ENCODE measurements at regions not wholly inside any gene's neighbourhood (a gene's known extent, or its start where the extent isn't known, plus 50 kb on each side); places are given as distances from the start of the nearest gene placed in this dataset.

DNA sequence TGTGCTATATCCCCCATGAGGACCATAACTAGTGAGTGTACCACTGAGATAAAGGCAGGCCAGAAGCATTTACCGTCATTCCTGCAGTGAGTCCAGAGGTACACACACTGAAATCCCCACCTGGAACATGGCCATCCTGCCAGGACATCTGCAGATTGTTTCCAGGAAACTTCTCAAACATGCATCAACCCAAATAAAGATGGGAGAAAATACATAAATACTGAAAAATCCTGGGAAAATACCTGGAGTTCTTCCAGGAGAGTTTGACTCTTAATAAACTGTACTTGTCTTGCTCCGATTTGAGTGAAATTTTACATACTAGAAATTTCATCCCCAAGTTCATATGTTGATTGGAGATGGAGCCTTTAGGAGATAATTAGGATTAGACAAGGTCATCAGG, 388.1 kb upstream of the KLHL29 start:
- TF ChIP-seq EZH2phosphoT487 (IDR thresholded peaks at IDR 0.05; ENCODE audit: borderline replicate concordance, low read length): no peak
- TF ChIP-seq, protein P1, sequence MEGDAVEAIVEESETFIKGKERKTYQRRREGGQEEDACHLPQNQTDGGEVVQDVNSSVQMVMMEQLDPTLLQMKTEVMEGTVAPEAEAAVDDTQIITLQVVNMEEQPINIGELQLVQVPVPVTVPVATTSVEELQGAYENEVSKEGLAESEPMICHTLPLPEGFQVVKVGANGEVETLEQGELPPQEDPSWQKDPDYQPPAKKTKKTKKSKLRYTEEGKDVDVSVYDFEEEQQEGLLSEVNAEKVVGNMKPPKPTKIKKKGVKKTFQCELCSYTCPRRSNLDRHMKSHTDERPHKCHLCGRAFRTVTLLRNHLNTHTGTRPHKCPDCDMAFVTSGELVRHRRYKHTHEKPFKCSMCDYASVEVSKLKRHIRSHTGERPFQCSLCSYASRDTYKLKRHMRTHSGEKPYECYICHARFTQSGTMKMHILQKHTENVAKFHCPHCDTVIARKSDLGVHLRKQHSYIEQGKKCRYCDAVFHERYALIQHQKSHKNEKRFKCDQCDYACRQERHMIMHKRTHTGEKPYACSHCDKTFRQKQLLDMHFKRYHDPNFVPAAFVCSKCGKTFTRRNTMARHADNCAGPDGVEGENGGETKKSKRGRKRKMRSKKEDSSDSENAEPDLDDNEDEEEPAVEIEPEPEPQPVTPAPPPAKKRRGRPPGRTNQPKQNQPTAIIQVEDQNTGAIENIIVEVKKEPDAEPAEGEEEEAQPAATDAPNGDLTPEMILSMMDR (IDR thresholded peaks at IDR 0.05; ENCODE audit: low read depth, low read length, poor library complexity, severe bottlenecking): no peak
- no peak overlapping the region for H3K4me2 ChIP-seq (ENCODE audit: low read length)
- H3K9me2 ChIP-seq (replicated peaks; ENCODE audit: control insufficient read depth, low read length): no peaks in the 10 kb centered on the region
- no peaks in the 10 kb centered on the region for H4K20me1 ChIP-seq (ENCODE audit: control insufficient read depth, insufficient read depth, low read depth, low read length)
- H3K36me3 ChIP-seq (ENCODE audit: control insufficient read depth, low read length): no peaks in the 10 kb centered on the region
- no peak overlapping the region for H3K4me3 ChIP-seq (ENCODE audit: low read length)
- H3K79me2 ChIP-seq (ENCODE audit: control insufficient read depth, low read length): no peaks in the 10 kb centered on the region
- no peaks in the 10 kb centered on the region for H3F3A ChIP-seq (ENCODE audit: control insufficient read depth, insufficient read depth)
- H3K9me3 ChIP-seq (ENCODE audit: control insufficient read depth, insufficient read depth, low read length): no peaks in the 10 kb centered on the region
- H3K27me3 ChIP-seq (ENCODE audit: control insufficient read depth, low read length): no peaks in the 10 kb centered on the region
- H3K27ac ChIP-seq (ENCODE audit: low read depth, low read length): no peak overlapping the region
- no peaks in the 10 kb centered on the region for H3K4me1 ChIP-seq (ENCODE audit: control insufficient read depth, low read length)

- no peak overlapping the region for H3K4me2 ChIP-seq (ENCODE audit: low read length)
- H3F3A ChIP-seq (ENCODE audit: control insufficient read depth, insufficient read depth): no peaks in the 10 kb centered on the region
- H4K20me1 ChIP-seq (ENCODE audit: control insufficient read depth, insufficient read depth, low read depth, low read length): no peaks in the 10 kb centered on the region
Observed at GRCh38 chr2:22998359-22998758, 386.6 kb upstream of the KLHL29 start.

DNA sequence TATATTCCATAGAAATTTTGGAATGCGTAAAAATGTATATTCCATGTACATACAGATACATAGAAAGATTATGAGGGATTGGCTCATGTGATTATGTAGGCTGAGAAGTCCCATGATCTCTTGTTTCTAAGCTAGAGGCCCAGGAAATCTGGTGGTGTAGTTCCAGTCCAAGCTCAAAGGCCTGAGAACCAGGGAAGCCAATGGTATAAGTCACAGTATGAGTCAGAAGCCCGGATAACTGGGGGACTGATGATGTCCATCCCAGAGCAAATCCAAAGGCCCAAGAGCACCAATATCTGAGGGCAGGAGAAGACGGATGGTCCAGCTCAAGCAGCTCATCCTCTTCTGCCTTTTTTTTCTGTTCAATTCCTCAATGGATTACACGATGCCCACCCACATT, 385.0 kb upstream of the KLHL29 start:
- H3K36me3 ChIP-seq (ENCODE audit: control insufficient read depth, low read length): no peaks in the 10 kb centered on the region
- no peaks in the 10 kb centered on the region for H3K79me2 ChIP-seq (ENCODE audit: control insufficient read depth, low read length)
- TF ChIP-seq EZH2phosphoT487 (IDR thresholded peaks at IDR 0.05; ENCODE audit: borderline replicate concordance, low read length): no peak
- TF ChIP-seq, protein P1 (IDR thresholded peaks at IDR 0.05; ENCODE audit: low read depth, low read length, poor library complexity, severe bottlenecking): no peak
- H3K4me3 ChIP-seq (ENCODE audit: low read length): no peak overlapping the region
- H3K9me2 ChIP-seq (replicated peaks; ENCODE audit: control insufficient read depth, low read length): no peaks in the 10 kb centered on the region
- H3K4me2 ChIP-seq (ENCODE audit: low read length): no peak overlapping the region
- H3K9me3 ChIP-seq (ENCODE audit: control insufficient read depth, insufficient read depth, low read length): no peaks in the 10 kb centered on the region
- no peaks in the 10 kb centered on the region for H3K27me3 ChIP-seq (ENCODE audit: control insufficient read depth, low read length)
- H4K20me1 ChIP-seq (ENCODE audit: control insufficient read depth, insufficient read depth, low read depth, low read length): no peaks in the 10 kb centered on the region
- no peak overlapping the region for H3K27ac ChIP-seq (ENCODE audit: low read depth, low read length)
- H3K4me1 ChIP-seq (ENCODE audit: control insufficient read depth, low read length): no peaks in the 10 kb centered on the region
- no peaks in the 10 kb centered on the region for H3F3A ChIP-seq (ENCODE audit: control insufficient read depth, insufficient read depth)

More at GRCh38 chr2:22998359-22998758, 386.6 kb upstream of the KLHL29 start:
- no peaks in the 10 kb centered on the region for H3K27me3 ChIP-seq (ENCODE audit: control insufficient read depth, low read length)
- H3K36me3 ChIP-seq (ENCODE audit: control insufficient read depth, low read length): no peaks in the 10 kb centered on the region
- no peak for TF ChIP-seq EZH2phosphoT487 (IDR thresholded peaks at IDR 0.05; ENCODE audit: borderline replicate concordance, low read length)
- TF ChIP-seq, protein P1 (IDR thresholded peaks at IDR 0.05; ENCODE audit: low read depth, low read length, poor library complexity, severe bottlenecking): no peak
- no peaks in the 10 kb centered on the region for H3K4me1 ChIP-seq (ENCODE audit: control insufficient read depth, low read length)
- H3K4me3 ChIP-seq (ENCODE audit: low read length): no peak overlapping the region
- H3K9me3 ChIP-seq (ENCODE audit: control insufficient read depth, insufficient read depth, low read length): no peaks in the 10 kb centered on the region
- no peak overlapping the region for H3K27ac ChIP-seq (ENCODE audit: low read depth, low read length)
- H3K9me2 ChIP-seq (replicated peaks; ENCODE audit: control insufficient read depth, low read length): no peaks in the 10 kb centered on the region
- no peaks in the 10 kb centered on the region for H3K79me2 ChIP-seq (ENCODE audit: control insufficient read depth, low read length)

DNA sequence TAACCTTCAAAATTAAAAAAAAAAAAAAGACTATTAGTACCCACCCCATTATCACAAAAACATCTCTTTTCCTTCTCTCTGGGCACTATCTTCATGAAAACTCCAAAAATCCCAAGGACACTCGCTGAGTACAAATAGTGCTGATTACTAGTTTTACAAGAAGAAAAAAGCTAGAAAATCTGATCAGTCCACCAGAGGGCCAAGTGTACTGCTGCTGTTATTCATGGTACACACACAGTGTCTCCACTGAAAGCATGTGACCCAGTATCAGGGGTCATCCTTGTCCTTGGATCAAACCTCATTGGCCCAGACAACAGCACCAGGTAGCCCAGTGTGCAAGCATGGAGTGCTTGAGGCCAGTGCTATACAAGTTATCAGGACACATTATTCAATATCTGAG, 382.7 kb upstream of the KLHL29 start:
- Histone ChIP-seq H3K9me3 (ENCODE audit: control insufficient read depth, insufficient read depth, low read length) (no peaks in the 10 kb centered on the region), H3K4me1 (ENCODE audit: control insufficient read depth, low read length) (no peaks in the 10 kb centered on the region), H3K9me2 (replicated peaks; ENCODE audit: control insufficient read depth, low read length) (no peaks in the 10 kb centered on the region)

More for the DNA sequence above, 382.7 kb upstream of the KLHL29 start:
- H3F3A ChIP-seq (ENCODE audit: control insufficient read depth, insufficient read depth): no peaks in the 10 kb centered on the region
- no peak for TF ChIP-seq EZH2phosphoT487 (IDR thresholded peaks at IDR 0.05; ENCODE audit: borderline replicate concordance, low read length)
- TF ChIP-seq, protein P1 (IDR thresholded peaks at IDR 0.05; ENCODE audit: low read depth, low read length, poor library complexity, severe bottlenecking): no peak
- no peak overlapping the region for H3K27ac ChIP-seq (ENCODE audit: low read depth, low read length)
- no peaks in the 10 kb centered on the region for H4K20me1 ChIP-seq (ENCODE audit: control insufficient read depth, insufficient read depth, low read depth, low read length)
- H3K27me3 ChIP-seq (ENCODE audit: control insufficient read depth, low read length): no peaks in the 10 kb centered on the region
- no peak overlapping the region for H3K4me2 ChIP-seq (ENCODE audit: low read length)
- H3K79me2 ChIP-seq (ENCODE audit: control insufficient read depth, low read length): no peaks in the 10 kb centered on the region
- H3K36me3 ChIP-seq (ENCODE audit: control insufficient read depth, low read length): no peaks in the 10 kb centered on the region
- H3K4me3 ChIP-seq (ENCODE audit: low read length): no peak overlapping the region
